ENCODE measurements at regions not wholly inside any gene's neighbourhood (a gene's known extent, or its start where the extent isn't known, plus 50 kb on each side); places are given as distances from the start of the nearest gene placed in this dataset.
"Not testable (repeated sequence)": the region's sequence is repeated elsewhere in the genome, so short reads cannot be mapped to it uniquely, and the experiment has no call there.

GRCh38 chr4:59598330-59598618 lies 1601.9 kb upstream of the ADGRL3 start:
- no peak for DNase-seq (ENCODE audit: low read depth)

- DNase-seq (ENCODE audit: low read depth): no peak
These were observed 1591.7 kb upstream of the ADGRL3 start for GRCh38 chr4:59608466-59608865.

DNA sequence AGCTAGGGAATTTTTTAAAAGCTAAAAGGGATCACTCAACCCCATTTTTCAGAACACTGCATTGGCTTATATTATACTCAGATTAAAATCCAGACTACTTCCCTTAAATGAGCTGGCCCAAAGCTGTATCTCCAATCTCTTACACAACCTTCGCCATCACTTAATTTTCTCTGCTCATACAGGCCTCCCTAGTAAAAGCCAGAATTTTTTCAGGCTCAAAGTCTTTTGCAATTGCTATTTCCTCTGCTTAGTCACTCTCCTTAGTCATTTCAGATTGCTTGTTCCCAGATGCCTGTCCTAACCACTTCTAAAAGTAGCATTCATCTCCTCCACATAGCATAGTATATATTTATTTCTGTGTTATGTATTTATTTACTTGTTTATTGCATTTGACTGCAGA lies 1587.9 kb upstream of the ADGRL3 start:
- peak; percentile 11 for DNase-seq (ENCODE audit: low read depth)

- no peak for DNase-seq (ENCODE audit: low read depth)
These were observed 1584.8 kb upstream of the ADGRL3 start for GRCh38 chr4:59615316-59615715.

- DNase-seq (ENCODE audit: low read depth): no peak
These were observed 1570.8 kb upstream of the ADGRL3 start for GRCh38 chr4:59629348-59629747.

GRCh38 chr4:59630235-59630634 lies 1569.9 kb upstream of the ADGRL3 start:
- DNase-seq (ENCODE audit: low read depth): no peak

DNA sequence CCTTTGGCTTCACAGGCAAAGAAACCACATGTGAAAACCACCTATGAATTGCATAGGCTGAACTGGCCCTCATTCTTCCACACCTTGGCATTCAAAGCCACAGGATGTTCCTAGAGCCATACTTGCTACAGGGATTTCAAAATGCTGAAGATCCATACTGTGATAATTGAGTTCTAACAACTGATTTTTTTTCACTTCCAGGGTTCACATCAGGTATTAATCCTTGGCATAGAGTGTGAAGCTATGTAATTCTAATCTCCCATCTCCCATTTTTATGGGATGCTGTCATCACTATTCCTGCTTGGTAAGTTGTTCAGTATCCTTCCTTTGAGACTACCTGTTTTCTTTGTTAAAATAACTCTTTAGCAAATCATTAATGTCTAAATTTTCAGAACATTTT lies 1569.2 kb upstream of the ADGRL3 start:
- no peak for DNase-seq (ENCODE audit: low read depth)

DNA sequence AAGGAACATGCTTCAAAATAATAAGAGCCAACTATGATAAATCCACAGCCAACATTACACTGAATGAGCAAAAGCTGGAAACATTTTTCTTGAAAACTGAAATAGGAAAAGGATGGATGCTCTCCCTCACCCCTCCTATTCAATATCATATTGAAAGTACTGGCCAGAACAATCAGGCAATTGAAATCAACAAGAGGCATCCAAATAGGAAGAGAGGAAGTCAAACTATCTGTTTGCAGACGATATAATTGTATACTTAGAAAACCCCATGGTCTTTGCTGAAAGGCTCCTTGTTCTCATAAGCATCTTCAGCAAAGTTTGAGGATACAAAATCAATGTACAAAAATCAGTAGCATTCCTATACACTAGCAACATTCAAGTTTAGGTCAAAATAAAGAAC lies 1562.5 kb upstream of the ADGRL3 start:
- DNase-seq (ENCODE audit: low read depth): no peak

DNA sequence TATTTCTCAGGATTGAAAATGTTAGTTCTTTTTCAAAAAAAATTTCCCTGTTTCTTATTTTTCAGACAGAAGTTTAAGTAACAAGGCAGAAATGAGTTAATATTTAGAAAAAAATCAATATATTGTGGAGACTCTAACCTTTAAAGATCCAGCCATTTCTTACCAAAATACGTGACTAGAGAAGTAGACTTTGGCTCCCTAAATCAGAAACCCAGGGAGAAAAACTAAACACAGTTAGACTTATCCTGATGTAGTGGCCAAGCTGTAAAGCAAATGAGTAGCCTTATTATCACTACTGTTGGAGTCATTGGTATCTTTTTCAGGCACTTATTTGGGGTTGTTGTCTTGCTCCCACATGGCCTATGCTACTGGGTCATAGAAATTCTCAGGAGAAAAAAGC lies 1556.4 kb upstream of the ADGRL3 start:
- no peak for DNase-seq (ENCODE audit: low read depth)

GRCh38 chr4:59644765-59645164 lies 1555.4 kb upstream of the ADGRL3 start:
- no peak for DNase-seq (ENCODE audit: low read depth)

- DNase-seq (ENCODE audit: low read depth): no peak
These were observed 1554.0 kb upstream of the ADGRL3 start for GRCh38 chr4:59646082-59646481.

DNA sequence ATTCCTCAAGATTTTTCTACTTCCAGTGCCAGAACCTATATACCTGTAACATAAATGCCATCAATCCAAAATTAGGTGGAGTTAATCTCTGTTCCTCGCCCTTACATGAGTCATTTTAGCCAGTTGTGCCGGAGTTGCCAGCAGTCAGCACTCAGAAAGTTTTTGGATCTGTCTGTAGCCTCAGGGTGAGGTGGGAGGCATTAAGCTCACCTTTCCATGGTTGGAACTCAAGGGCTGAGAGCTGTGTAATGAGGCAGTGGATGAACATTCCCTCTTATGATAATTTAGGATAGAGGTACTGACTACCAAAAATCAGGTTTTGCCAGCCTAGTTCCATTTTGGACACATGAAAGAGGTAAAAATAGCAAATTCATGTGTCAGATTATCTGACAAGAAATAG lies 1553.1 kb upstream of the ADGRL3 start:
- DNase-seq (ENCODE audit: low read depth): no peak

DNA sequence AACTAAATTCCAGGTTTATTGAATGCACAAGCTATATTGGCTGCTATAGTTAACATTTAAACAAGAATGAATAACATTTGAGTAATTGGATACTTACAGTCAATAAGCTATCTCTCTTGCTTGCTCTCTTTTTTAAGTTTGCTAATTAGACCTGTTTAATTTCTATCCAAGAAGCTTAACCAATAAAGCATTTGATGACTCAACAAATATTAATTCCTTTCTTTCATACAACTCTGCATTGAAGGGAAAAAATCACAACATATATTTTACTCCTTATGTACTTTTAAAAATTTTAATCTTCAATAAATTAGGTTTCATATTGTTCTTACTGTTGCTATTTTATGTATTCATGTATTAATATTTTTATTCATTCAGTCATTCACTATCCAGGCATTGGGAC lies 1552.6 kb upstream of the ADGRL3 start:
- no peak for DNase-seq (ENCODE audit: low read depth)

DNA sequence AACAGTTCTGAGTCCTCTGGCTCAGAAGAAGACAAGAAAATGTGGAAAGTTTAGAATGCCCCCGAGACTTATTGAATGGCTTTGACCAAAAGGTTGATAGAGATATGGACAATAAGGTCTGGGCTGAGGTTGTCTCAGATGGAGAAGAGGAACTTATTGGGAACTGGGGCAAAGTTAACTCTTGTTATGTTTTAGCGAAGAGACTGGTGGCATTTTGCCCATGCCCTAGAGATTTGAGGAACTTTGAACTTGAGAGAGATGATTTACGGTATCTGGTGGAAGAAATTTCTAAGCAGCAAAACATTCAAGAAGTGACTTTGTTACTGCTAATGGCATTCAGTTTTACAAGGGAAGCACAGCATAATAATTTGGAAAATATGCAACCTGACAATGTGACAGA lies 1549.3 kb upstream of the ADGRL3 start:
- DNase-seq (ENCODE audit: low read depth): no peak

GRCh38 chr4:59655996-59656395 lies 1544.1 kb upstream of the ADGRL3 start:
- DNase-seq (ENCODE audit: low read depth): no peak

DNA sequence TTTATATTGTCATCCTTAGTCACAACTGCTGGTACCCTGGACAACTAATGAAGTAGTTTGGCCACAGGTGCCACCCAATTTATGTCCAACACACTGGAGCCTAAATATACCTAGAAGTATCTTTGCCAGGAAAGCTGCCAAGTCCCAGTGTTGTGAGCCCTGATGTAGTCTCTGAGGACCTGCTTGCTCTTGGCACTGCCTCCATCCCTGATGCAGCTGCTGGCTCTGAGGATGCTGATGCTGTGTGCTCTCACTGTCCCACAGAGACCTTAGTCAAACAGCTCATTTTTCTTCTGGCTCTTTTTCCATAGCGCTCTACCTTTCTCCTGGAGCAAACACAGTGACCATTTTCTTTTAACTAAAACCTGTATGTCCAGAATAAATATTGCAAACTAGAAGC lies 1535.4 kb upstream of the ADGRL3 start:
- DNase-seq (ENCODE audit: low read depth): no peak

GRCh38 chr4:59666645-59667044 lies 1533.5 kb upstream of the ADGRL3 start:
- no peak for DNase-seq (ENCODE audit: low read depth)

DNA sequence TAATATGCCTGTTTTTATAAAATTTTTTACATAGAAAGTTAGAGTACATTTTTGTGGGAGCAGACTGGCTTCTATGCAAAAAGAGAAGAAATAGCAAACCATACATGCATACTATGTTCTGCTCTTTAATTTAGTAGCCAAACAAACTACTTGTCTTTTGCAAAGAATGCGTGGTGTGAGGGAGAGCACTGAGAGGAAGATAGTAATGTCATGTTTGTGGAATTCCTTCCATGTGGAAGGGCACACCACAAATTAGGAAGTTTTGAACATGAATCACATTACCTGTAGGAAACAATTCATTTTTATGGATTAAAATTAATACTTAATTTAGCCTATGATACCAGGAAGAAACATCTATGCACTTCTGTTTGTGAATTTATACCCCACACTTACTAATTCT lies 1529.1 kb upstream of the ADGRL3 start:
- DNase-seq (ENCODE audit: low read depth): no peak

GRCh38 chr4:59676389-59676788 lies 1523.7 kb upstream of the ADGRL3 start:
- no peak for DNase-seq (ENCODE audit: low read depth)

DNA sequence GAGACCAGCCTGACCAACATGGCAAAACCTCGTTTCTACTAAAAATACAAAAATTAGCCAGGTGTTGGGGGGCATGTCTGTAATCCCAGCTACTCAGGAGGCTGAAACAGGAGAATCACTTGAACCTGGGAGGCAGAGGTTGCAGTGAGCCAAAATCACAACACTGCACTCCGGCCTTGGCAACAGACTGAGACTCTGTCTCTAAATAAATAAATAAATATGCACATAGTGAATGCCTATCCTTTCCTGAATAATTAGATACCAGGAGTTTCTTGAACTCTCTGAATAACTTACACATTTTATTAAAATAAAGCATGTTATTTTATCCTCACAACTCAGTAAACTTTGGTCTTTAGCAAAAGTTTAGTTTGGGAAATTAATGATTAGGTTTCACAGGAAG lies 1523.1 kb upstream of the ADGRL3 start:
- not testable (repeated sequence) for DNase-seq (ENCODE audit: low read depth)

GRCh38 chr4:59685626-59686025 lies 1514.5 kb upstream of the ADGRL3 start:
- DNase-seq (ENCODE audit: low read depth): no peak

DNA sequence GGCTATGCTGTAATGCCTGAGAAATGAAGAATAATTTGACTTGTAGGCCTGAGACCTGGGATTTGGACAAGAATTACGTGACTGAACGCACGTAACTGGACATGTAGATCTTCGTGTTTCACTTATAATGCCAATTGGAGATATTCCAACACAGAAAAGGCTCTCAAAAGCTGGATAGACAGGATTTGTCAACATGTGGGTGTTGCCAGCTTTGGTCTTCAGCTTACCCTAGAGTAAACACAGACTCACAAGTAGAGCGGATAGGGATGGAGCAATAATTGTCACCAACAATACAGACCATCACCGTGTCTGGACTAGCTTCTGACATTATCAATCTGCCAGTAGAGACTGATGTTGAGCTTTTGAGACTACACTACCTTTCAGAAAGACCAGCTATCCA lies 1511.0 kb upstream of the ADGRL3 start:
- no peak for DNase-seq (ENCODE audit: low read depth)

DNA sequence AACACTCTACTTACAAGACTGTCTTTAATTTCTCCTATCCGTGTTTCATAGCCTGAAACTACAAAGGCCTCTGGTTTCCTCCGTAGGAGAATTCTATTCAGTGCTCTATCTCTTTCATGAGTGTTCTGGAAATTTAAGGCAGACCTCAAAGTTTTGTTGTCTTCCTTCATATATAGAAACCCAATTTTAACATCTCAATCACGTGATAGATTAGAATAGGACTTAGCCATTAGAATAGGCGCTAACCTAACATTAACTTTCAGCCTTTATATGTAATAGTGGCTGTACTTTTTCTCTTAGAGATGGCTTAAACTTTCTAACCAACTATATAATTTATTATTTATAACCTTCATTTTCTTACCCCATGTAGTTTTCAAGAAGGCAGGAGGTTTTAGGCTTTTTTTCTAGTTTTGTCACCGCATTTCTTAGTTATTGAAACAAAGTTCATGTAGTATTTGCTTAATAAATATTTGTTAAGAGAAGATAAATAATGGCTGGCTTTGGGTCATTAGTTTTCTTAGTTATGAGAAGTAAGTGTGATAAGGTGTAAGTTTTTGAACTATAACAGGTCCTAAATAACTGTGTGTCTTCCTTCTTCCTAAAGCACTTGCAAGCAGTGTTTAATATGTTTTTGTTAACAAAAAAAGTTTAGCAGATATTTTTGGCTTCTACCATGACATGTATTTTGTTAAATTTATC lies 1504.6 kb upstream of the ADGRL3 start:
- no peak for DNase-seq (ENCODE audit: low read depth)

GRCh38 chr4:59698041-59698440 lies 1502.1 kb upstream of the ADGRL3 start:
- no peak for DNase-seq (ENCODE audit: low read depth)

DNA sequence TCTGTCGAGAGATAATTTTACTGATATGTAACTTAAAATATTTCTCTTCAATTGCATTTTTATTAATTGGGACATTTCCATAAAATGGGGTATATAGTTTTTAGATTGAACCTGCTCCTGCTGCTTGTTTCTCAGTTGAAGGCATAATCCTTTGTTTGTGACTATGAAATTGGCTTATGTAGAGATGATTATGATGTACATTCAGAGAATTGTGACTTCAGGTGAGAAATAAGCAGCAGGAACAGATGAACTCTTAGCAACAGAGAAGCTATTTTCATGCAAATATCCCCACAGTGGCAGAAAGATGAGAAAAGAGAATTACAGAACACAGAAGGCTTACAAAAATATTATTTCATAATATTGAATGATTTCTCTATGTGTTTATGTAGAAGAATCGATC lies 1499.5 kb upstream of the ADGRL3 start:
- no peak for DNase-seq (ENCODE audit: low read depth)
